WI38 (cell line): ENCODE measurements at regions not wholly inside any gene's neighbourhood (a gene's known extent, or its start where the extent isn't known, plus 50 kb on each side); places are given as distances from the start of the nearest gene placed in this dataset.

Experiments used
- H3K4me3 ChIP-seq: 2 replicates; pipeline ENCODE4 v1.5.1; 2011; ENCODE audit warnings: low read depth, mild to moderate bottlenecking, control low read depth, low read length
- CTCF ChIP-seq: IDR thresholded peaks from 2 replicates; pipeline ENCODE4 v1.5.1; 2012; ENCODE audit warnings: low read depth, mild to moderate bottlenecking, control low read depth, low read length

- no peak for TF ChIP-seq CTCF
- H3K4me3 ChIP-seq, result no peak overlapping the region
Observed at GRCh38 chr21:28727809-28728208, 264.9 kb downstream of the LTN1 start.

- no peak for TF ChIP-seq CTCF
- no peak overlapping the region for H3K4me3 ChIP-seq
Observed at GRCh38 chr21:28725396-28725795, 267.3 kb downstream of the LTN1 start.

DNA sequence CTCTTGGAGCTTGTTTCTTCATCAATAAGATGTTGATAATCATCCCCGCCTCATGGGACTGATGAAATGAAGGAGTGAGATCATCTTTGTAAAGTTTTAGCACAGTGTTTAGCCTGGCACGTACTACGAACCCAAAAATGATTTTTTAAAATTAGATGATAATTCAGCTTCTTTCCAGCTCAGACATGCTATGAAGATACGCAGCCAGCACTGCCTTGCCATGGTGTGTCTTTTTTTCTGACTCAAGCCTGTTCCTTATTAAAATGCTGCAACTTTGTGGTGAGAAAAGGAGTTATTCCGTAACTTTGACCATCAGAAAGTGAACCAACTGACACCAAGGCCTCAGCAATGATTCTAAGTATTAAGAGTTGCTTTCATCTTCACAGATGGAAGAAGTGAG, 269.0 kb downstream of the LTN1 start:
- no peak for TF ChIP-seq CTCF

GRCh38 chr21:28719723-28720122, 273.0 kb downstream of the LTN1 start:
- H3K4me3 ChIP-seq, result no peak overlapping the region

More for the DNA sequence above, 269.0 kb downstream of the LTN1 start:
- no peak overlapping the region for H3K4me3 ChIP-seq

GRCh38 chr21:28714777-28715464, 277.8 kb downstream of the LTN1 start:
- no peak overlapping the region for H3K4me3 ChIP-seq
- TF ChIP-seq CTCF, result no peak

More at GRCh38 chr21:28719723-28720122, 273.0 kb downstream of the LTN1 start:
- no peak for TF ChIP-seq CTCF

DNA sequence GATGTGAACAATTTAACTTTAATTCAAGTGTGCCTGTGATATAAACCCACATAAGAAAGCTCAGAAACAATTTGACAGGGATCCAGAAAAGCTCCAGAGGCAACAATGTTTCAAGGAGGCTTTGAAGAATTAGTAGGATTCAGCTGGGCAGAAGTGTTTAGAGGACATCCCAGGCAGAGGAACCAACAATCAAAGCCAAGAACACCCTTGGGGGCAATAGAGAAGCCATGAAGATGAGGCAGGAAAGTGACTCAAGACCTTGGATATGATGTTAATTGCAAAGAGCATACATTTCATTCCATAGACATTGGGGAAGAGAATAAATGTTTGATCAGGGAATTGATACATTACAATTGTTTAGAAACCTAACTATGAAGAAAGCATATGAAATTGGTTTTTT, 280.3 kb downstream of the LTN1 start:
- no peak for TF ChIP-seq CTCF

DNA sequence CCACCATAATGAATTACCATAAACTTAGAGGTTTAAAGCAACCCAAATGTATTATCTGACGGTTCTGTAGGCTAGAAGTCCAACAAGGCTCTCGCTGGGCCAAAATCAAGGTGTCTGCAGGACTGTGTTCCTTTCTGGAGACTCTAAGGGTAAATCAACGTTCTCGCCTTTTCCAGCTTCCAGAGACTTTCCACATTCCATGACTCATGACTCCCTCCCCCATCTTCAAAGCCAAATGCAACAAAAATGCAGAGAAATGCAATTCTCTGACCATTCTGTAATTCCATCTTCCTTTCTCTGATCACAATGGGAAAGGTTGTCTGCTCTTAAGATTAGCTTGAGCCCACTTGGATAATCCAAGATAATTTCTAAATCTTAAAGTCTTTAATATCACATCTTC, 287.1 kb downstream of the LTN1 start:
- no peak for TF ChIP-seq CTCF
- H3K4me3 ChIP-seq, result no peak overlapping the region

More for the DNA sequence above, 280.3 kb downstream of the LTN1 start:
- no peak overlapping the region for H3K4me3 ChIP-seq
